GM12874 (cell line): ENCODE measurements at regions not wholly inside any gene's neighbourhood (a gene's known extent, or its start where the extent isn't known, plus 50 kb on each side); places are given as distances from the start of the nearest gene placed in this dataset.

Experiments used
- CTCF ChIP-seq: IDR thresholded peaks from 2 replicates; pipeline ENCODE4 v1.5.1; 2011; ENCODE audit warnings: low read depth, mild to moderate bottlenecking, control low read depth, low read length, moderate library complexity; ENCODE audit not compliant: insufficient read depth

DNA sequence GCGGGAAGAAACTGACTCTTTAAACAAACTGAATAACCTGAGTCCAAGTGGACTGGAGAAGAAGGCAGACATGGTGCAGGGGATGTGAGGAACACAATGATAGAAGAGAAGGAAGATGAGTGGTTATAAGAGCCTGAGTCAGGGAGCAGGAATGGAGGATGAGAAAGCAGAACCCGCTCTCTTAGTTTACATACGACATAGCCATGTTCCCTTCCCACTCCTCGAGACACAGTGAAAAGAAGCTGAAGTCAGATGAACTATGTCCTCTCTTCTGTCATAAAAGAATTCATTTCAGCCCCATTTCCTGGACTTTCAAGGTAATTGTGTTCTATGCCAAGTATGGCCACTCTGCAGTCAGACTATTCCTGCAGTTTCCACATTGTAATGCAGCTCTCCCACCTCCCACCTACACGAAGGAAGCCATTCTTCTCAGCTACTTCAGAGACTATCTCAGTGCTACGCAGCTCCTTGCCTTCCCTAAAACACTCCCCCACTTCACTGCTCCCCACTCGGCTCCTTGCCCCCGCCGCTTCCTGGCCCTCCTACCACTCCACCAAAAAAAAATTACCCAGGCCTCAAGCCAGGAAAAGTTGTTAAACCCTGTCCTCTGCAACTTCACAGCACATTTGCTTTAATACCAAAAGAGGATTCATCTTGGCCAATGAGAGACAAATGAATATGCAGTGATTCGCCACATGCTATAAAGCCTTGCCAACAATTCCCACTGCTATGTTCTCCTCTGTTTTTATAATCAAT, 323.4 kb upstream of the EPHA4 start:
- no peak for TF ChIP-seq CTCF

GRCh38 chr2:221893501-221893900, 321.4 kb upstream of the EPHA4 start:
- no peak for TF ChIP-seq CTCF

GRCh38 chr2:221883976-221884375, 311.9 kb upstream of the EPHA4 start:
- no peak for TF ChIP-seq CTCF

DNA sequence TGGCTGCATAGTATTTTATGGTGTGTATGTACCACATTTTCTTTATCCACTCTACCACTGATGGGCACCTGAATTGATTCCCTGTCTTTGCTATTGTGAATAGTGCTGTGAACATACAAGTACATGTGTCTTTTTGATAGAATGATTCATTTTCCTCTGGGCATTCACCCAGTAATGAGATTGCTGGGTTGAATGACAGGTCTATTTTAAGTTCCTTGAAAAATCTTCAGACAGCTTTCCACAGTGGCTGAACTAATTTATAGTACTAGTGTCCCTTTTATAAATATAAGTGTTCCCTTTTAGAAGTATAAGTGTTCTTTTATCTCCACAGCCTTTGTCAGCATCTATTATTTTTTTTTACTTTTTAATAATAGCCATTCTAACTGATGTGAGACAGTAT, 303.9 kb upstream of the EPHA4 start:
- no peak for TF ChIP-seq CTCF

DNA sequence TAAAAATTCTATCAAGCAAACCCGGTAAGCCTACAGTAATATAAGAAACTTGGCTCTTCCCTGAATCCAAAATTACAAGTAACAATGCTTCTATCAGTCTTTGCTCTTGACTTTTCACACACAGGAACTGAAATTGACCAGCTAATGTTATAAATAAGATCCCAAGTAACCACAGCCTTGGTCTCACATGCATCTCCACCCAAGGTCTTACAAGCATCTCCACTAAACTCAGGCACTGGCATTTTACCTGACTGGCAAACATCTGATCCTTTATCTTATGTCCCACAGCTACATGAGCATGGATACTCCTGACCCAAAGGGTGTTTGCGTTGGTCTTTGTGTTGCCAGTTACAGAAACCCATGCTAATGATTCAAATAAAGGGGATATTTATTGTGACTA, 302.3 kb upstream of the EPHA4 start:
- no peak for TF ChIP-seq CTCF

GRCh38 chr2:221857719-221858118, 285.6 kb upstream of the EPHA4 start:
- no peak for TF ChIP-seq CTCF

DNA sequence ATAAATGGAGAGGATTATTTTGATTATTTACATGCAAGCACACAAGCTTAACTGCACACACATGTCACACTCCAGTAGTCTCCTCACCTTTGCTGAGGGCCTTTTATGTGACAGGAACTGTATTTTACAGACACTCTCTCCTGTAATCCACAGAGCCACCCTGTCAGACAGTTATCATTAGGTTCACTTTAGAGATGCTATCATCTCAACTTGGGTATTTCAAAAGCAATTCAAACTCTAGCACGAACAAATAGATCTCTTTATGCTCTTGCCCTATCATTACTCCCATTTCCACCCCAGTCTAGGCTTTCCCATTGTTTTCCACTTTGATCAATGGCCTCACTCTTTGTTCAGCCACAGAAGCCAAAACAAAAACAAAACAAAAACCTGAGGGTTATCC, 281.2 kb upstream of the EPHA4 start:
- TF ChIP-seq CTCF = no peak
